ENCODE measurements at regions not wholly inside any gene's neighbourhood (a gene's known extent, or its start where the extent isn't known, plus 50 kb on each side); places are given as distances from the start of the nearest gene placed in this dataset.

DNA sequence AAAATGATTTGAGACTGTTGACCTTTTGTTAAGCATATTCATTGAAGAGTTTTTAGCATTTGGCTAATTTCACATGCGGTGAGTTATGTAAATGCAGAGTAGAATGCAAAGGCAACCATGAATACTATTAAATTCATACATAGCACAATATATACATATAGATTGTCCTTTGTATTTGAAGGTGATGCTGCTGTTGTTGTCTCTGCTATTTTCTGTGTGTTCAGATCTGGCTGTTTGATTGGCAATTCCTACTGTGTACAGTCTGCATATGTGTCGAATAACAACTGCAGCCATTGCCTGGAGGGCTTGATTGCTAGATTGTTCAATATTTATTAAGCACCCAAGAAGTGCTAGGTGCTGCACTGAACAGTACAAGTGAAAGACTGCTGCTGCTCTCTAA, 187.4 kb downstream of the FOXG1 start:
- no peaks in the 10 kb centered on the region for H3K4me1 ChIP-seq (ENCODE audit: insufficient read depth, low read length)
- TF ChIP-seq, protein P1, sequence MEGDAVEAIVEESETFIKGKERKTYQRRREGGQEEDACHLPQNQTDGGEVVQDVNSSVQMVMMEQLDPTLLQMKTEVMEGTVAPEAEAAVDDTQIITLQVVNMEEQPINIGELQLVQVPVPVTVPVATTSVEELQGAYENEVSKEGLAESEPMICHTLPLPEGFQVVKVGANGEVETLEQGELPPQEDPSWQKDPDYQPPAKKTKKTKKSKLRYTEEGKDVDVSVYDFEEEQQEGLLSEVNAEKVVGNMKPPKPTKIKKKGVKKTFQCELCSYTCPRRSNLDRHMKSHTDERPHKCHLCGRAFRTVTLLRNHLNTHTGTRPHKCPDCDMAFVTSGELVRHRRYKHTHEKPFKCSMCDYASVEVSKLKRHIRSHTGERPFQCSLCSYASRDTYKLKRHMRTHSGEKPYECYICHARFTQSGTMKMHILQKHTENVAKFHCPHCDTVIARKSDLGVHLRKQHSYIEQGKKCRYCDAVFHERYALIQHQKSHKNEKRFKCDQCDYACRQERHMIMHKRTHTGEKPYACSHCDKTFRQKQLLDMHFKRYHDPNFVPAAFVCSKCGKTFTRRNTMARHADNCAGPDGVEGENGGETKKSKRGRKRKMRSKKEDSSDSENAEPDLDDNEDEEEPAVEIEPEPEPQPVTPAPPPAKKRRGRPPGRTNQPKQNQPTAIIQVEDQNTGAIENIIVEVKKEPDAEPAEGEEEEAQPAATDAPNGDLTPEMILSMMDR (IDR thresholded peaks at IDR 0.05; ENCODE audit: extremely low read depth, low read depth, low read length) = no peak
- no peak overlapping the region for H3K27ac ChIP-seq (ENCODE audit: low read depth, low read length)
- H3K36me3 ChIP-seq (ENCODE audit: insufficient read depth, low read length) = no peaks in the 10 kb centered on the region
- H3K9me3 ChIP-seq (ENCODE audit: low read depth, low read length) = no peaks in the 10 kb centered on the region
- H3K4me2 ChIP-seq (ENCODE audit: insufficient read depth, low read length) = no peak overlapping the region
- no peak overlapping the region for H2AFZ ChIP-seq (ENCODE audit: low read length)
- H4K20me1 ChIP-seq (ENCODE audit: insufficient read depth, low read length) = no peaks in the 10 kb centered on the region
- no peak for DNase-seq (ENCODE audit: insufficient read length, low spot score, missing footprints)
- no peak overlapping the region for H3K4me3 ChIP-seq (ENCODE audit: insufficient read depth, low read length)
- H3K27me3 ChIP-seq (ENCODE audit: insufficient read depth, low read length) = no peaks in the 10 kb centered on the region
- H3K79me2 ChIP-seq (ENCODE audit: insufficient read depth, low read length) = no peaks in the 10 kb centered on the region

DNA sequence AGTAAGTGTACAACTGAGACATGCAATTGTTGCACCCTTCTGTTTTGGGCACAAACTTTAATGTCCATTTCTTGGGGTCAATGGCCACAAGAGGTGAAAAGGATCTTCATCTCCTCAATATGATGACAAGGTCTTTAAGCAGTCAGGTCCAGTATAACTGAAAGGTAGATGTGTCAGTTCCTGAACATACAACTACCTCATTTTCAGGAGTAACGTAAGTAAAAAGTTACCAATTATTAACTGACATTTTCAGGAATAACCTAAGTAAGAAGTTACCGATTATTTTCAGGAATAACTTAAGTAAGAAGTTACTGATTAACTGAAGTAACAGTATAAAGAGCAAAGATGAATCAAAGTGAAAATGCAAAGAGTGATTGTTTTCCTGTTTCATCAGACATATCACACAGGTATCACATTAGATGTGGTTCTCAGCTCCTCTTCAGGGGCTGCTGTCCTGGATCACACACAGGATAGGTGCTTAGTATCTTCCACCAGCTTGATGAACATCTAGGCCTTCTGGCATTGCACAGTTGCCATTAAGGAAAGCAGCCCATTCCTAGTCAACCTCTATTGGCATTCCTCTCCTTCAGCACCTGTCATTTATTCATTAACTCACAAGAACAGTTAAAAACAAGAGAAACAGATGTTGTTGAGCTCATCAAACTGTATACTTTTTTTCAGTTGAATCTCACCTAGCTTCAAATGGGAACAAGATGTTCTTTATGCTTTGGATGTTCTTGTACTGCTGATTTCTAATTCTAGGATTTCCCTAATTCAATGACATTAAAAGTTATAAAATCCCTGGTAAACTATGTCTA, 200.0 kb downstream of the FOXG1 start:
- TF ChIP-seq, protein P1 (IDR thresholded peaks at IDR 0.05; ENCODE audit: extremely low read depth, low read depth, low read length) = no peak
- no peak overlapping the region for H3K4me2 ChIP-seq (ENCODE audit: insufficient read depth, low read length)
- H3K27ac ChIP-seq (ENCODE audit: low read depth, low read length) = no peak overlapping the region
- no peaks in the 10 kb centered on the region for H3K27me3 ChIP-seq (ENCODE audit: insufficient read depth, low read length)
- H3K79me2 ChIP-seq (ENCODE audit: insufficient read depth, low read length) = no peaks in the 10 kb centered on the region
- H4K20me1 ChIP-seq (ENCODE audit: insufficient read depth, low read length) = no peaks in the 10 kb centered on the region
- no peaks in the 10 kb centered on the region for H3K9me3 ChIP-seq (ENCODE audit: low read depth, low read length)
- no peak overlapping the region for H2AFZ ChIP-seq (ENCODE audit: low read length)
- no peaks in the 10 kb centered on the region for H3K36me3 ChIP-seq (ENCODE audit: insufficient read depth, low read length)
- H3K4me1 ChIP-seq (ENCODE audit: insufficient read depth, low read length) = no peaks in the 10 kb centered on the region
- no peak for DNase-seq (ENCODE audit: insufficient read length, low spot score, missing footprints)
- no peak overlapping the region for H3K4me3 ChIP-seq (ENCODE audit: insufficient read depth, low read length)

DNA sequence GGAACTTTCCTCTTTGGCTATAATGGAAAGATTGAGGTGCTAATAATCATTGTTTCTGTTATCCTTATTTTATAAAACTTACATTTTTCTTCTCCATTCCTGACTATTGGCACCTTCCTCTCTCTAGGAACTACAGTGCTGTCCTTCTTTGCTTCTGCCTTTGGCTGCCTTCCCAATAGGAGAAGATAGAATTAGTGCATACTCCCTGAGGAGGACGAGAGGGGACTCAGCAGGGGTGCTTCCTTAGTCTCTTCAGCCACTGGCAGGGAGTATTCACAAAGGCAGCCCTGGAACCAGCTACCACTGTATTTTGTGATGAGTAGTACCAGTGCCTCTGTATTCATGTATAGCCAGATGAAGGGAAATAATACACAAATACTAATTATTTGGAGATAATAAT, 208.5 kb downstream of the FOXG1 start:
- TF ChIP-seq, protein P1 (IDR thresholded peaks at IDR 0.05; ENCODE audit: extremely low read depth, low read depth, low read length) = no peak

DNA sequence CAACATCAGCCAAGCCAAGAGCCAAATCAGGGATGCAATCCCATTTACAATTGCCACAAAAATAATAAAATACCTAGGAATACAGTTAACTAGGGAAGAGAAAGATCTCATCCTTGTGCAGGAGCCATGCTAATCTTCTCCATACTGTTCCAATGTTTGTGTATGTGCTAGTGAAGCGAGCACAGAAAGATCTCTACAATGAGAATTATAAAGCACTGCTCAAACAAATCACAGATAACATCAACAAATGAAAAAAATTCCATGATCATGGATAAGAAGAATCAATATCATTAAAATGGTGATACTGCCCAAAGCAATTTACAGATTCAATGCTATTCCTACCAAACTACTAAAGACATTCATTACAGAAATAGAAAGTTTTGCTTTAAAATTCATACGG, 215.6 kb downstream of the FOXG1 start:
- Histone ChIP-seq H2AFZ (ENCODE audit: low read length) (no peak overlapping the region), H3K36me3 (ENCODE audit: insufficient read depth, low read length) (no peaks in the 10 kb centered on the region), H3K79me2 (ENCODE audit: insufficient read depth, low read length) (no peaks in the 10 kb centered on the region), H3K4me1 (ENCODE audit: insufficient read depth, low read length) (no peaks in the 10 kb centered on the region), H3K9me3 (ENCODE audit: low read depth, low read length) (peaks cover 2% of the 10 kb centered on the region), H4K20me1 (ENCODE audit: insufficient read depth, low read length) (no peaks in the 10 kb centered on the region), H3K27ac (ENCODE audit: low read depth, low read length) (no peak overlapping the region), H3K4me3 (ENCODE audit: insufficient read depth, low read length) (no peak overlapping the region), H3K27me3 (ENCODE audit: insufficient read depth, low read length) (no peaks in the 10 kb centered on the region), H3K4me2 (ENCODE audit: insufficient read depth, low read length) (no peak overlapping the region)
- no peak for DNase-seq (ENCODE audit: insufficient read length, low spot score, missing footprints)
- TF ChIP-seq, protein P1 (IDR thresholded peaks at IDR 0.05; ENCODE audit: extremely low read depth, low read depth, low read length) = no peak

More for the DNA sequence above, 208.5 kb downstream of the FOXG1 start:
- Histone ChIP-seq H3K36me3 (ENCODE audit: insufficient read depth, low read length) (no peaks in the 10 kb centered on the region), H3K9me3 (ENCODE audit: low read depth, low read length) (no peaks in the 10 kb centered on the region), H3K4me3 (ENCODE audit: insufficient read depth, low read length) (no peak overlapping the region), H3K27me3 (ENCODE audit: insufficient read depth, low read length) (no peaks in the 10 kb centered on the region), H3K4me2 (ENCODE audit: insufficient read depth, low read length) (no peak overlapping the region), H3K79me2 (ENCODE audit: insufficient read depth, low read length) (no peaks in the 10 kb centered on the region), H2AFZ (ENCODE audit: low read length) (no peak overlapping the region), H4K20me1 (ENCODE audit: insufficient read depth, low read length) (no peaks in the 10 kb centered on the region), H3K4me1 (ENCODE audit: insufficient read depth, low read length) (no peaks in the 10 kb centered on the region), H3K27ac (ENCODE audit: low read depth, low read length) (no peak overlapping the region)
- no peak for DNase-seq (ENCODE audit: insufficient read length, low spot score, missing footprints)
